ENCODE measurements at regions not wholly inside any gene's neighbourhood (a gene's known extent, or its start where the extent isn't known, plus 50 kb on each side); places are given as distances from the start of the nearest gene placed in this dataset.
"Not testable (repeated sequence)": the region's sequence is repeated elsewhere in the genome, so short reads cannot be mapped to it uniquely, and the experiment has no call there.

- no peak for DNase-seq
Measured at GRCh38 chr5:40274568-40274967, 405.1 kb upstream of the PTGER4 start.

GRCh38 chr5:40273936-40274335, 405.8 kb upstream of the PTGER4 start:
- no peak for DNase-seq

GRCh38 chr5:40271476-40271875, 408.2 kb upstream of the PTGER4 start:
- no peak for DNase-seq

GRCh38 chr5:40270274-40270845, 409.4 kb upstream of the PTGER4 start:
- no peak for DNase-seq

GRCh38 chr5:40268088-40268487, 411.6 kb upstream of the PTGER4 start:
- no peak for DNase-seq

GRCh38 chr5:40266952-40267351, 412.8 kb upstream of the PTGER4 start:
- DNase-seq: no peak

- DNase-seq: no peak
Measured at GRCh38 chr5:40261984-40262383, 417.7 kb upstream of the PTGER4 start.

GRCh38 chr5:40260361-40260760, 419.4 kb upstream of the PTGER4 start:
- DNase-seq: no peak

GRCh38 chr5:40258222-40258621, 421.5 kb upstream of the PTGER4 start:
- DNase-seq: no peak

GRCh38 chr5:40240671-40241070, 439.0 kb upstream of the PTGER4 start:
- no peak for DNase-seq

GRCh38 chr5:40240111-40240510, 439.6 kb upstream of the PTGER4 start:
- no peak for DNase-seq

- no peak for DNase-seq
Measured at GRCh38 chr5:40238066-40238745, 441.5 kb upstream of the PTGER4 start.

GRCh38 chr5:40235471-40236400, 444.0 kb upstream of the PTGER4 start:
- no peak for DNase-seq

- DNase-seq: no peak
Measured at GRCh38 chr5:40233268-40233667, 446.4 kb upstream of the PTGER4 start.

- DNase-seq: no peak
Measured at GRCh38 chr5:40227931-40228330, 451.8 kb upstream of the PTGER4 start.

GRCh38 chr5:40227366-40227765, 452.3 kb upstream of the PTGER4 start:
- DNase-seq: no peak

GRCh38 chr5:40226906-40227305, 452.8 kb upstream of the PTGER4 start:
- DNase-seq: no peak

- not testable (repeated sequence) for DNase-seq
Measured at GRCh38 chr5:40225147-40225546, 454.6 kb upstream of the PTGER4 start.

GRCh38 chr5:40224421-40224820, 455.3 kb upstream of the PTGER4 start:
- DNase-seq: no peak

GRCh38 chr5:40223884-40224402, 455.8 kb upstream of the PTGER4 start:
- DNase-seq: no peak

- DNase-seq: no peak
Measured at GRCh38 chr5:40221796-40222195, 457.9 kb upstream of the PTGER4 start.

- DNase-seq: no peak
Measured at GRCh38 chr5:40221255-40221654, 458.5 kb upstream of the PTGER4 start.

GRCh38 chr5:40220260-40220659, 459.5 kb upstream of the PTGER4 start:
- no peak for DNase-seq

GRCh38 chr5:40217553-40217952, 462.2 kb upstream of the PTGER4 start:
- DNase-seq: no peak
